OCI-LY1 (cell line): ENCODE measurements at regions not wholly inside any gene's neighbourhood (a gene's known extent, or its start where the extent isn't known, plus 50 kb on each side); places are given as distances from the start of the nearest gene placed in this dataset.

Experiments used
- H2AFZ ChIP-seq: fragments of 200-600 bp; sonication (generic), shearing (Covaris generic); 2 replicates; pipeline ENCODE4 v1.6.0; 2014; ENCODE audit warnings: antibody characterized with exemption, mild to moderate bottlenecking, low read length
- H3F3A ChIP-seq: fragments of 200-600 bp; sonication (generic), shearing (Covaris generic); 2 replicates; pipeline ENCODE4 v1.6.0; 2014; ENCODE audit warnings: mild to moderate bottlenecking, antibody characterized with exemption, low read length, moderate library complexity; ENCODE audit not compliant: insufficient read depth
- H3K27ac ChIP-seq: fragments of 200-600 bp; sonication (generic); 2 replicates; pipeline ENCODE4 v1.5.1; 2014; ENCODE audit warnings: low read length, mixed run types, mild to moderate bottlenecking, low read depth; ENCODE audit not compliant: poor library complexity, severe bottlenecking
- H3K27me3 ChIP-seq: fragments of 200-600 bp; sonication (generic); 2 replicates; pipeline ENCODE4 v1.6.0; 2014; ENCODE audit warnings: antibody characterized with exemption, mild to moderate bottlenecking, low read length, moderate library complexity; ENCODE audit not compliant: insufficient read depth
- H3K36me3 ChIP-seq: fragments of 200-600 bp; sonication (generic); 2 replicates; pipeline ENCODE4 v1.6.1; 2014; ENCODE audit warnings: mild to moderate bottlenecking, antibody characterized with exemption, low read length, moderate library complexity, mixed read lengths; ENCODE audit not compliant: insufficient read depth
- H3K4me1 ChIP-seq: fragments of 200-600 bp; sonication (generic); 2 replicates; pipeline ENCODE4 v1.5.1; 2014; ENCODE audit warnings: mild to moderate bottlenecking, low read length, moderate library complexity; ENCODE audit not compliant: insufficient read depth, severe bottlenecking
- H3K4me2 ChIP-seq: fragments of 200-600 bp; sonication (generic), shearing (Covaris generic); 2 replicates; pipeline ENCODE4 v1.6.1; 2014; ENCODE audit warnings: low read length
- H3K4me3 ChIP-seq: fragments of 200-600 bp; sonication (generic); 2 replicates; pipeline ENCODE4 v1.5.1; 2014; ENCODE audit warnings: low read length, low read depth, mild to moderate bottlenecking, mixed read lengths; ENCODE audit not compliant: poor library complexity, severe bottlenecking
- H3K79me2 ChIP-seq: fragments of 200-600 bp; shearing (Covaris generic); 2 replicates; pipeline ENCODE4 v1.6.1; 2016; ENCODE audit warnings: mixed run types, low read length, mixed read lengths; ENCODE audit not compliant: insufficient read depth
- H3K9ac ChIP-seq: fragments of 200-600 bp; sonication (generic), shearing (Covaris generic); 2 replicates; pipeline ENCODE4 v1.6.1; 2014; ENCODE audit warnings: mild to moderate bottlenecking, low read length, mixed read lengths
- H3K9me2 ChIP-seq: fragments of 200-600 bp; sonication (generic), shearing (Covaris generic); 2 replicates; pipeline ENCODE4 v1.6.1; 2014; ENCODE audit warnings: low read depth, mild to moderate bottlenecking, low read length, mixed read lengths
- H3K9me3 ChIP-seq: fragments of 200-600 bp; shearing (Covaris generic); 2 replicates; pipeline ENCODE4 v1.6.1; 2014; ENCODE audit warnings: low read length, mixed read lengths
- H4K20me1 ChIP-seq: fragments of 200-600 bp; sonication (generic), shearing (Covaris generic); 2 replicates; pipeline ENCODE4 v1.6.0; 2016; ENCODE audit warnings: mild to moderate bottlenecking, low read length; ENCODE audit not compliant: insufficient read depth
- EZH2 ChIP-seq: fragments of 200-600 bp; sonication (generic), shearing (Covaris generic); IDR thresholded peaks from 2 replicates; pipeline ENCODE4 v1.8.0; 2017; ENCODE audit warnings: borderline replicate concordance, mixed run types, mild to moderate bottlenecking, antibody characterized with exemption, low read length, moderate library complexity, mixed read lengths
- TF ChIP-seq, protein P1 (sequence below): fragments of 200-600 bp; sonication (generic), shearing (Covaris generic); IDR thresholded peaks from 2 replicates; pipeline ENCODE4 v1.5.1; 2017; ENCODE audit warnings: mild to moderate bottlenecking, antibody characterized with exemption, low read length, moderate library complexity, mixed read lengths

DNA sequence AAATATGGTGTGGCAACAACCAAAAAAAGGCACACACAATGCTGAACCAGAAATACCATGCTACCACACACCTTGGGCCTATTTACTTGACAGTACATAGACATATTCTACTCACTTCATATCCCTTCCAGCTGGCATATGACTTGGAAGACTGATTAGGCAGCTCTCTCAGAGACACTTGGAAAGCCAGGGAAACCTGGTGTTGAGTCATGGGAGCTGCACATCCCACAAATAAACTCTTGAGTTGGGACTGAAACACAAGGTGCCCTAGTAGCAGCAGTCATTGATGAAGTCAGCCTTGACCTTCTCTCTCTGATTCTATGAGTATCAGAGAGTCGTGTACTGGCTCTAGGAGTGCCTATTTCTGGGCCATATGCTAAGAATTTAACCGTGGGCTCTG, 776.6 kb upstream of the LCORL start:
- Histone ChIP-seq H3K9me2 (no peaks in the 10 kb centered on the region), H3K4me1 (no peaks in the 10 kb centered on the region), H4K20me1 (no peaks in the 10 kb centered on the region), H3F3A (no peaks in the 10 kb centered on the region), H3K9me3 (no peaks in the 10 kb centered on the region), H3K4me3 (no peak overlapping the region), H3K36me3 (no peaks in the 10 kb centered on the region), H3K4me2 (no peak overlapping the region), H3K27me3 (no peaks in the 10 kb centered on the region), H3K27ac (no peak overlapping the region), H3K9ac (no peak overlapping the region), H2AFZ (no peak overlapping the region), H3K79me2 (no peaks in the 10 kb centered on the region)
- no peak for TF ChIP-seq EZH2
- TF ChIP-seq, protein P1, sequence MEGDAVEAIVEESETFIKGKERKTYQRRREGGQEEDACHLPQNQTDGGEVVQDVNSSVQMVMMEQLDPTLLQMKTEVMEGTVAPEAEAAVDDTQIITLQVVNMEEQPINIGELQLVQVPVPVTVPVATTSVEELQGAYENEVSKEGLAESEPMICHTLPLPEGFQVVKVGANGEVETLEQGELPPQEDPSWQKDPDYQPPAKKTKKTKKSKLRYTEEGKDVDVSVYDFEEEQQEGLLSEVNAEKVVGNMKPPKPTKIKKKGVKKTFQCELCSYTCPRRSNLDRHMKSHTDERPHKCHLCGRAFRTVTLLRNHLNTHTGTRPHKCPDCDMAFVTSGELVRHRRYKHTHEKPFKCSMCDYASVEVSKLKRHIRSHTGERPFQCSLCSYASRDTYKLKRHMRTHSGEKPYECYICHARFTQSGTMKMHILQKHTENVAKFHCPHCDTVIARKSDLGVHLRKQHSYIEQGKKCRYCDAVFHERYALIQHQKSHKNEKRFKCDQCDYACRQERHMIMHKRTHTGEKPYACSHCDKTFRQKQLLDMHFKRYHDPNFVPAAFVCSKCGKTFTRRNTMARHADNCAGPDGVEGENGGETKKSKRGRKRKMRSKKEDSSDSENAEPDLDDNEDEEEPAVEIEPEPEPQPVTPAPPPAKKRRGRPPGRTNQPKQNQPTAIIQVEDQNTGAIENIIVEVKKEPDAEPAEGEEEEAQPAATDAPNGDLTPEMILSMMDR, result no peak

DNA sequence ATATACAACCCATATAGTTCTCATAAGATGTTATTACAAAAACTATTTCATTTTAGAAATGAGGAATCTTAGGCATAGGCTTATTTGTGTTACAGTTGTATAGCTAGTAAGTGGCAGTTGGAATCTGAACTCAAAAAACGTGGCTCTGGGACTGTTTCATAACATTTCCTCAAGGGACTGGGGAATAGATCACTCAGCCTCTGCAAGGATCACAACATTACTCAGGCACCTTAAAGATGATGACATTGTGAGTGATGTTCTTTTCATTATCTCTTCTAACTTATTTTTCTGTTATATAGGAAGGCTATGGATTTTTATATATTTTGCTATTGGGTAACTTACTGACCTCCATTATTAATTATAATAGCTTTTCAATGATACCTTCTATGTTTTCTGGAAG, 774.2 kb upstream of the LCORL start:
- no peaks in the 10 kb centered on the region for H3K36me3 ChIP-seq
- no peak overlapping the region for H3K4me2 ChIP-seq
- H3F3A ChIP-seq, result no peaks in the 10 kb centered on the region
- no peak overlapping the region for H3K4me3 ChIP-seq
- no peak for TF ChIP-seq EZH2
- TF ChIP-seq, protein P1, result no peak
- H3K79me2 ChIP-seq, result no peaks in the 10 kb centered on the region
- H3K27me3 ChIP-seq, result no peaks in the 10 kb centered on the region
- H4K20me1 ChIP-seq, result no peaks in the 10 kb centered on the region
- H3K9me3 ChIP-seq, result no peaks in the 10 kb centered on the region
- H2AFZ ChIP-seq, result no peak overlapping the region
- H3K27ac ChIP-seq, result no peak overlapping the region
- no peaks in the 10 kb centered on the region for H3K4me1 ChIP-seq
- H3K9me2 ChIP-seq, result no peaks in the 10 kb centered on the region
- H3K9ac ChIP-seq, result no peak overlapping the region

DNA sequence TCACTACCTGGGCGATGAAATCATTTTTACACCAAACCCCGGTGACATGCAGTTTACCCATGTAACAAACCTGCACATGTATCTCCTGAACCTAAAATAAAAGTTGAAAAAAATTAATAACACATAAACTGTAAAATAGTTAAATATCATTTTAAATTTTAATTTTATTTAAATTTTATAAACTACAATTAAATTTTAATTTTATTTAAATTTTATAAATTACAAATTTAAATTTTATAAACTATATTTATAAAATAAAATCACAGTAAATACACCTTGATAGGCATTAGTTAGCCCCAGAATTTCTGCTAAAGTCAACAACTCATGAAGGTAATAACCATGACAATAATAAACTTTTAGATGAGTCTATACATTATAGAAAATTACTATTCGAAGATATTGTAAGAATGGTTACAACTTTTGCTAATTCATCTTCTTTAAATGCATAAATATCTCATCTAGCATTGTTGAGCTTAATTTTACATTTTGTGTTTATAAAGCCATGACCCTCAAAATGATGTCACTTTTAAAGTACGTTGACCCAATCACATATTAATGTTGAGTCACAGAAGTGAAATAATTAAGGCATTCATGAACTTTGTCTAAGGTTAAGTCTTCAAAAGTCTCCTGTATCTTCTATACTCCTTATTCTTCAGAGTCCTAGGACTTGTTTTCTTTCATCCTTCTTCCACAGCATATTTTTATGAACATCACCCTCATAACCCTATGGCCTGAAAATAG, 755.8 kb upstream of the LCORL start:
- H3K27ac ChIP-seq, result no peak overlapping the region
- no peaks in the 10 kb centered on the region for H3K36me3 ChIP-seq
- H3K9me3 ChIP-seq, result no peaks in the 10 kb centered on the region
- H3K27me3 ChIP-seq, result no peaks in the 10 kb centered on the region
- no peaks in the 10 kb centered on the region for H3K79me2 ChIP-seq
- no peak overlapping the region for H3K4me2 ChIP-seq
- TF ChIP-seq, protein P1, result no peak
- no peak for TF ChIP-seq EZH2
- no peak overlapping the region for H2AFZ ChIP-seq
- H3F3A ChIP-seq, result no peaks in the 10 kb centered on the region
- no peaks in the 10 kb centered on the region for H3K4me1 ChIP-seq
- no peaks in the 10 kb centered on the region for H4K20me1 ChIP-seq
- H3K4me3 ChIP-seq, result no peak overlapping the region
- H3K9me2 ChIP-seq, result no peaks in the 10 kb centered on the region
- H3K9ac ChIP-seq, result no peak overlapping the region
